ENCODE measurements at regions not wholly inside any gene's neighbourhood (a gene's known extent, or its start where the extent isn't known, plus 50 kb on each side); places are given as distances from the start of the nearest gene placed in this dataset.

DNA sequence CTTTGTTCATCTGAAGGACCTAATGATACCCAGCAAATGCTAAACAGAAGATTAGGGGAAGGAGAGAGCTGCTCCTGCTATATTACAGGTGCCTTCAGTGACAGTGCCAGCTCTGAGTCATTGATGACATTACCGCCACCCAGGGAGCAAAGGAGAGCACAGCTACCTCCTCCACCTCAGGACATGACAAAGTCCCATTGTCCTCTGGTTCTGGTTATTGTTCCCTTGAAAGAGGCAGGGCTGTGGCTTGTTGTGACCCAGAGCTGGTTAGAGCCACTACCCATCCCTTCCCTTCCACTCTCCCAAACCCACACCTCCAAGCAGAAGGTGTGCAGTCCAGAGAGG is 363.5 kb upstream of the DUSP10 start:
- TF ChIP-seq, protein P1, sequence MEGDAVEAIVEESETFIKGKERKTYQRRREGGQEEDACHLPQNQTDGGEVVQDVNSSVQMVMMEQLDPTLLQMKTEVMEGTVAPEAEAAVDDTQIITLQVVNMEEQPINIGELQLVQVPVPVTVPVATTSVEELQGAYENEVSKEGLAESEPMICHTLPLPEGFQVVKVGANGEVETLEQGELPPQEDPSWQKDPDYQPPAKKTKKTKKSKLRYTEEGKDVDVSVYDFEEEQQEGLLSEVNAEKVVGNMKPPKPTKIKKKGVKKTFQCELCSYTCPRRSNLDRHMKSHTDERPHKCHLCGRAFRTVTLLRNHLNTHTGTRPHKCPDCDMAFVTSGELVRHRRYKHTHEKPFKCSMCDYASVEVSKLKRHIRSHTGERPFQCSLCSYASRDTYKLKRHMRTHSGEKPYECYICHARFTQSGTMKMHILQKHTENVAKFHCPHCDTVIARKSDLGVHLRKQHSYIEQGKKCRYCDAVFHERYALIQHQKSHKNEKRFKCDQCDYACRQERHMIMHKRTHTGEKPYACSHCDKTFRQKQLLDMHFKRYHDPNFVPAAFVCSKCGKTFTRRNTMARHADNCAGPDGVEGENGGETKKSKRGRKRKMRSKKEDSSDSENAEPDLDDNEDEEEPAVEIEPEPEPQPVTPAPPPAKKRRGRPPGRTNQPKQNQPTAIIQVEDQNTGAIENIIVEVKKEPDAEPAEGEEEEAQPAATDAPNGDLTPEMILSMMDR (IDR thresholded peaks at IDR 0.05): no peak
- DNase-seq (ENCODE audit: low spot score) (no peak), ATAC-seq (ENCODE audit: low FRiP score) (peak; percentile 28)

GRCh38 chr1:222104694-222105392 is 363.0 kb upstream of the DUSP10 start:
- DNase-seq (ENCODE audit: low spot score): no peak
- TF ChIP-seq, protein P1 (IDR thresholded peaks at IDR 0.05): no peak

GRCh38 chr1:222104097-222104496 is 362.2 kb upstream of the DUSP10 start:
- ATAC-seq (ENCODE audit: low FRiP score): no peak
- TF ChIP-seq, protein P1 (IDR thresholded peaks at IDR 0.05): no peak

More at GRCh38 chr1:222104694-222105392, 363.0 kb upstream of the DUSP10 start:
- ATAC-seq (ENCODE audit: low FRiP score): no peak

GRCh38 chr1:222099746-222100145 is 357.9 kb upstream of the DUSP10 start:
- TF ChIP-seq, protein P1 (IDR thresholded peaks at IDR 0.05): no peak
- ATAC-seq (ENCODE audit: low FRiP score): no peak
- DNase-seq (ENCODE audit: low spot score): no peak

More at GRCh38 chr1:222104097-222104496, 362.2 kb upstream of the DUSP10 start:
- DNase-seq (ENCODE audit: low spot score): no peak

DNA sequence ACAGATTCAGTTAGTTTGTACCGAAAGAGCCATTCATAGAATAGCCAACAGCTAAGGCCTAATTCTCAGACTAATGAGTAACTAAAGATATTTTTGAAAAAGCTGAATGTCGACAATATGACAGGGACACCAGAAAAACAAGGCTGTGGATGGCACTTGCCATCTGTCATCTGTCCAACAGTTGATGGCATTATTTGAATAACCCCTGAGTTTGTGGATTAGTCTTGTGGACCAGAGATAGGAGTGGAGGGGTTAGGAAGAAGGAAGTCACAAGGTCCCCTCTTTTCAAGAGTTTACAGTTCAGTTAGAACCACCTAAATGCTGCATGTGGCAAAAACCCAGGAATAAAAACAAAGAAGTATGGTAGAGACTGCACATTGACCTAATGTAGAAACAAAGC is 356.5 kb upstream of the DUSP10 start:
- DNase-seq (ENCODE audit: low spot score): no peak
- TF ChIP-seq, protein P1 (IDR thresholded peaks at IDR 0.05): no peak
- ATAC-seq (ENCODE audit: low FRiP score): no peak

DNA sequence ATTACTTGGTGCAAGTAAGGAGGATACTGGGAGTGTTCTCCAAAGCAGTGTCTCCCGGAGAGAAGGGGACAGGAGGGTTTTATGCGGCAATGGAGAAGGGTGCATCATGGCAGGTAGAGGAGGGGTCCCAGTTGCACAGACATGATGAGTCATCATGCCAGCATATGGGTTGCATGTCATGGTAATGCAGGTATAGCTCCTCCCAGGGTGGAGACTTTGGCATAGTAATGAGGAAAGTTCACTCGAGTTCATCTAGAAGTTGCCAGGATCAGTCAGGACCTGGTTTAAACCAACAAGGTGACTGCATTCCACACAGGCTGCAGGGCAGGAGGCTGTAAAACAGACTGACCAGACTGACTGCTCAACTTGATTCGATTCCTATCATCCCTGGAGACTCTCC is 355.7 kb upstream of the DUSP10 start:
- TF ChIP-seq, protein P1 (IDR thresholded peaks at IDR 0.05): no peak
- no peak for ATAC-seq (ENCODE audit: low FRiP score)
- DNase-seq (ENCODE audit: low spot score): no peak

DNA sequence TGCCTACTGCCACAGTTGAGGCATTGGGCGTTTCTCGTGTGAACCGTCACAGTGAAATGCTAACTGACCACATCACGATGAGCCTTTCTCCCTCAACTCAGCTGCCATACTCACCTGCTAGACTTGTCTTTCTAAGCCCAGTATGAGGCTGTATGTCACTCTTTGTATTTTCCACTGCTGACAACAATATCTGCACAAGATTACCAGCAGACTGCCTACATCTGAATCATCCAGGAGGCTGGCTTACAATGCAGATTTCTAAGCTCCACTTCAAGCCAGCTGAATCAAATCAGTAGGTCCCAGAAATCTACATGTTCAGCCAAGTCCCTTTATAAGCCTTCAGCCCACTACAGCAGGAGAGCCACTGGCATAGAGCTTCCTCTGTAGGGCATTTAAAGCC is 355.0 kb upstream of the DUSP10 start:
- TF ChIP-seq, protein P1 (IDR thresholded peaks at IDR 0.05): no peak
- DNase-seq (ENCODE audit: low spot score) (no peak), ATAC-seq (ENCODE audit: low FRiP score) (no peak)

All from omental fat pad (tissue), 3 donors.